GM12873 (cell line): ENCODE measurements at regions not wholly inside any gene's neighbourhood (a gene's known extent, or its start where the extent isn't known, plus 50 kb on each side); places are given as distances from the start of the nearest gene placed in this dataset.

ENCODE experiments used
- TF ChIP-seq, protein P1 (sequence below): IDR thresholded peaks from 2 replicates; pipeline ENCODE4 v1.5.1; 2012; ENCODE audit warnings: low read depth, mild to moderate bottlenecking, moderate library complexity, low read length, control low read depth; ENCODE audit not compliant: insufficient read depth; ENCODE audit errors: missing control alignments

DNA sequence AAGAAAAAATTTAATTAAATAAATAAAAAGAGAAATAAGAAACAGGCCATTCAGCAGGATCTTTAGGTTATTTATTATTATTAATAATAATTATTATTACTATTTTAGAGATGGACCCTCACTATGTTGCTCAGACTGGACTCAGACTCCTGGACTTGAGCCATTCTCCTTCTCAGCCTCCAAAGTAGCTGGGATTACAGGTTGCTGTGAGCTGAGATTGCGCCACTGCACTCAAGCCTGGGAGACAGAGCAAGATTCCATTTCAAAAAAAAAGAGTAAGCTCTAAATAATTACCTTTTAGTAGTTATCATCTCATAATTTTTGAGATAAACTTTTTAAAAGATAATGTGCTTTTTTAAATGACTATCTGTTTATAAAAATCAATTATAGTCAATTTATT lies 1102.8 kb upstream of the GJE1 start:
- TF ChIP-seq, protein P1, sequence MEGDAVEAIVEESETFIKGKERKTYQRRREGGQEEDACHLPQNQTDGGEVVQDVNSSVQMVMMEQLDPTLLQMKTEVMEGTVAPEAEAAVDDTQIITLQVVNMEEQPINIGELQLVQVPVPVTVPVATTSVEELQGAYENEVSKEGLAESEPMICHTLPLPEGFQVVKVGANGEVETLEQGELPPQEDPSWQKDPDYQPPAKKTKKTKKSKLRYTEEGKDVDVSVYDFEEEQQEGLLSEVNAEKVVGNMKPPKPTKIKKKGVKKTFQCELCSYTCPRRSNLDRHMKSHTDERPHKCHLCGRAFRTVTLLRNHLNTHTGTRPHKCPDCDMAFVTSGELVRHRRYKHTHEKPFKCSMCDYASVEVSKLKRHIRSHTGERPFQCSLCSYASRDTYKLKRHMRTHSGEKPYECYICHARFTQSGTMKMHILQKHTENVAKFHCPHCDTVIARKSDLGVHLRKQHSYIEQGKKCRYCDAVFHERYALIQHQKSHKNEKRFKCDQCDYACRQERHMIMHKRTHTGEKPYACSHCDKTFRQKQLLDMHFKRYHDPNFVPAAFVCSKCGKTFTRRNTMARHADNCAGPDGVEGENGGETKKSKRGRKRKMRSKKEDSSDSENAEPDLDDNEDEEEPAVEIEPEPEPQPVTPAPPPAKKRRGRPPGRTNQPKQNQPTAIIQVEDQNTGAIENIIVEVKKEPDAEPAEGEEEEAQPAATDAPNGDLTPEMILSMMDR = no peak

DNA sequence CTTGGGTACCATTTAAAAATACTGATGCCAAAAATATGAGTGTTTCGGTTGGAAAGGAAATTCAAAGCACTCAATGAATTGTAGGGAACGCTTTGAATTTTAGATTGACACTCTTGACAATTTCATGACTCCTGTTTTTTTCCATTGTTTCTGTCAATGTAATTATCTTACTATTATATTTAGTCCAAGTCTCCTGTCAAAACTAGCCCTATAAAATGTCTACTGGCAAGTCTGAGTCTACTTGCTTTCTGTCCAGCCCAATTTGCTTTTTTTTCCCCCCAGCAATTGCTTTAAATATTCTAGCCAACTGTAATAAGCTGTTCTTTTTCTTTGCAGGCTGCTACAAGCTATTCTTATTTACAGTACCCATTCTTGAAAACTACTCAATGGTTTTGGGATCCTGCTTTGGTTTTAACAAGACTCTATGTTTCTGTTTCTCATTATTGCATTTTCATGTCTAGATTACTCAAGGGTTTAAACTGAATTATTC lies 1103.9 kb upstream of the GJE1 start:
- TF ChIP-seq, protein P1 = no peak

DNA sequence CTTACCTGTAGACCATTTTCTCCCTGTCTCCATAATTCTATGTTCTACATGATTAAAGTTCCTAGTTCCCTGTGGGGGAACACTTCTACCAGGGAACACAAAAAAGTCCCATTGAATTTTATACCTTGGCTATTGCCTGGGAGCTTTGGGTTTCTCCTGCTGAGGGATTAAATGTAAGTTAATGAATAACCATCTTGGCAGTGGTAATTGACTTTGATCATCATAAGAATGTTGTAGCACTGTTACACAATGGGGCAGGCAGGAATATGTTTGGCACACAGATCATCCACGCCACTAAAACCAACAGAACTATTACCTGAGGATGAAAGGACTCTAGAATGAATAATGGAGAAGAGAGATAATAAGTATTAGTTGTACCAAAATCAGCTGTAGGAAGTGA lies 1106.2 kb upstream of the GJE1 start:
- TF ChIP-seq, protein P1 = no peak

DNA sequence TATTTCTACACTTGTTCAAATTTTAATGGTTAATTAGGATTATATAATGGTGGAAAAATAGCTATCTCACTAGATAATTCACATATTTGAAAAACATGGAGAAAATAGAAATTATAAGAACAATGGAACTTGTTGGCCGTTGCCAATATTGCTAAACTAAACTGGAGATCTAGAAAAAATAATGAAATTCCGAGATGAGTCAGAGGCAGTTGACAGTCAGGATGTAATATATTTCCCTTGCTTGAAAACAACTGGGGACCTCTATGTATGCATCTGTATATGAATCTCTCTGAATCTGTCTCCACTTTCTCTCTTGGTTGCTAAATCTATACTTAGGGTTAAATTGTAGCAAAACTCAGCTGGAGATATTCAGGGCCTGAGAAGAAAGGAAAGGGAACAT lies 1108.2 kb upstream of the GJE1 start:
- TF ChIP-seq, protein P1 = no peak

DNA sequence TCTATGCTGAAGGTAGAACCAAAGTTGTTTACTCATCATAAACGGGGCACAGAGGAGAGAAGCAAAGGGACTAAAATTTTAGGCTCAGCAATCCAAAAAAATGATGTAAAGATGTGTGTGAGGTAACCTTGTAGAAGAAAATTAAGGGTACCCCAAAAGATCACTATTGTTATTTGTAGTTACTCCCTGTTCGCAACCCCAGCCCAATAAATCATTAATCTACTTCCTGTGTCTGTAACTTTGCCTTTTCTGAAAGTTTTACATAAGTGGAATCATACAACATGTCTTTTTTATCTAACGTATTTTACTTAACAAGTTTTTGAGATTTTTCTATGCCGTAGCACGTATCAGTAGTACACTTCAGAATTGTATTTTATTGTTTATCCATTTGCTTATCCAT lies 1114.8 kb upstream of the GJE1 start:
- TF ChIP-seq, protein P1 = no peak

DNA sequence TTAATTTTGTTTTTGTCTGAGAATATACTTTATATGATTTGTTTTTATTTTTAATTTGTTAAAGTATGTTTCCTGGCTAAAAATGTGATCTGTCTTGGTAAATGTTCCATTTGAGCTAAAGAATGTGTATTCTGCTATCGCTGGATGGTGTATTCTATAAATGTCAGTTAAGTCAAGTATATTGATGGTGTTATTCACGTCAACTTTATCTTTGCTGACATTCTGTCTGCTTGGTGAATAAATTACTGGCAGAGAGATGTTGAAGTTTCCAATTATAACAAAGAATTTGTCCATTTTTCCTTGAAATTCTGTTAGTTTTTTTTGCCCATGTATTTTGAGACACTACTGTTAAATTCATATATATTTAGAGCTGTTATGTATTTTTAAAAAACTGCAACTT lies 1131.8 kb upstream of the GJE1 start:
- TF ChIP-seq, protein P1 = no peak

DNA sequence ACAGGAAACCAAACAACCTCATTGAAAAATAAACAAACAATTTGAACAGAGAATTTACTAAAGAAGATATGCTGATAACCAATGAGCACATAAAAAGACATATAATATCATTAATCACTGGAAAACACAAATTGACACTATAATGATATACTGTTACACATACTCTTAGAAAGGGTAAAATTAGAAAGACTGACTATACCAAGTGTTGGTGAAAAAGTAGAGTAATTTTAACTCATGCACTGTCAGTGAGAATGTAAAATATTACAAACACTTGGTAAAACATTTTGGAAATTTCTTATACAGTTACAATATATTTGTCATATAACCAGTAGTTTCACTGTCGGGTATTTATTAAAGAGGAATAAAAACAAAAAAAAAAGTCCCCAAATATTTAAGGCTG lies 1139.2 kb upstream of the GJE1 start:
- TF ChIP-seq, protein P1 = no peak

DNA sequence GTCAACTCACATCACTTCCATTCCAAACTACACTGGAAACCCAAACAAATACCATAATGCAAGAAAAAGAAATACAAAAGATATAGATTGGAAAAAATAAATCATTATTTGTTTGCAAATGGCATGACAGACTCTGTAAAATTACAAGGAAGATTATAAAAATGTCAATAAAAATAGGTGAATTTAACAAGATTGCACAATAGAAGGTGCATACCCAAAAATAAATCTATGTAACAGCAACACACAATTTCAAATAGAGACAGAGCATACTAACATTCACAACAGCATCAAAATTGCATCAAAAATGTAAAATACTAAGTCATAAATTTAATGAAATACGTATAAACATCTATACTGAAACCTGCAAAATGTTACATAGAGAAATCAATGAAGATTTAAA lies 1140.0 kb upstream of the GJE1 start:
- TF ChIP-seq, protein P1 = no peak
